Stimulated activated naive CD4-positive, alpha-beta T cell (primary cell): ENCODE measurements at regions not wholly inside any gene's neighbourhood (a gene's known extent, or its start where the extent isn't known, plus 50 kb on each side); places are given as distances from the start of the nearest gene placed in this dataset.
A peak's percentile ranks its signal among the peaks of the same experiment; 100 is the strongest.
"Not testable (repeated sequence)": the region's sequence is repeated elsewhere in the genome, so short reads cannot be mapped to it uniquely, and the experiment has no call there.

Experiments used
- DNase-seq, 6 experiments: peaks; one replicate each; lab custom pipeline; 2025; lab: John Stamatoyannopoulos, UW

GRCh38 chr6:141088171-141088570 is 1044.6 kb upstream of the GJE1 start:
- no peak for DNase-seq

- peak in 1 of 6 experiments; percentile 2 for DNase-seq
Observed at GRCh38 chr6:141077355-141078333, 1055.1 kb upstream of the GJE1 start.

DNA sequence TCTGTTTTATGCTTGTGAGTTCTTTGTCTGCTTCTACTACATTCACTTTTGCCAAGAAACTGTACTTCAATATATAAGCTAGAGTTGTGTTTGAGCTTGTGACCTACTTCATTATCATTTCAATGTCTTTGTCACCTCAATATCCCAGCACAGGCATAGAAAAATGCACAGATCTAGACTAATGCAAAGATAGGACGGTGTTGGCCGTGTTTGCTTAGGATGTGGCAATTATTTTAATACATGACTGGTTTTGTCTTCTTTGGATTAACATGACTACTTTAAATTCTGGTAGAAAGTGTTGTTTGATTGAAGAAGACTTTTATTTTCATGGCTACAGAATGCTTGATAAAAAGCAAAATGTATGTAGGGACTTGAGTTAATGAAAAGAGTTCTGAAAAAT is 1075.0 kb upstream of the GJE1 start:
- no peak for DNase-seq

- no peak for DNase-seq
Observed at GRCh38 chr6:141056945-141057625, 1075.6 kb upstream of the GJE1 start.

DNA sequence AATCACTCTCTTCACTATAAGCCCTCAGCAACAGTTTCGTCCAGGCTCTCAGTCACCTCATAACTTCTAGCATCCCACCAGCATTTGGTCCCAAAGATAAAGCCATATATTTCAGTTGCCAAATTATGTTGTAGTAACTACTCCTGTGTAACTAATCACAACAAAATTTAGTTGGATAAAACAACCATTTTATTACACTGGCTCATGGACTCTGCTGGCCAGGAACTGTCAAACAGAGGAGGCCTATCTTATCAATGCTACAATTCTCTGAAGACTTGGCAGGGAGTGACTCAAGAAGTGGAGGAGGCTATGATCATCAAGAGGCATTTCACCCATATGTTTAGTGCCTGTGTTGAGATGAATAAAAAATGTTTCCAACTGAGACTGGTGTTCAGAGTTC is 1082.3 kb upstream of the GJE1 start:
- DNase-seq: no peak

DNA sequence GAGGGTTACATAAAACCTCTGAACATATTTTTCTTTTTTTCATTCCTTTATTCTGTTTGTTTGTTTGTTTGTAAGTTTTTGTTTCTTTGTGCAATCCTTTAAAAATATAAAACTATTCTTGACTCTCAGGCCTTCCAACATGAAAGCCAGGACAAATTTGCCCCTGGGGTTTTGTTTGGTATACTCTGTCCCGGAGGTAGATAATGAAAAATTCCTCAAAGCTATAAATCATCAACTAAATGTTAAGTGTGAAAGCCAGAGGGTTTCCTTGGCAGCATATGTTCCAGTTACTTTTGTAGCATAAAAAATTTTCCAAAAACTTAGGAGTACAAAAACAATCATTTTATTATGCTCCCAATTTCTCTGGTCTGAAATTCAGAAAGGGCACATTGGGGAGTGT is 1084.3 kb upstream of the GJE1 start:
- DNase-seq: no peak

DNA sequence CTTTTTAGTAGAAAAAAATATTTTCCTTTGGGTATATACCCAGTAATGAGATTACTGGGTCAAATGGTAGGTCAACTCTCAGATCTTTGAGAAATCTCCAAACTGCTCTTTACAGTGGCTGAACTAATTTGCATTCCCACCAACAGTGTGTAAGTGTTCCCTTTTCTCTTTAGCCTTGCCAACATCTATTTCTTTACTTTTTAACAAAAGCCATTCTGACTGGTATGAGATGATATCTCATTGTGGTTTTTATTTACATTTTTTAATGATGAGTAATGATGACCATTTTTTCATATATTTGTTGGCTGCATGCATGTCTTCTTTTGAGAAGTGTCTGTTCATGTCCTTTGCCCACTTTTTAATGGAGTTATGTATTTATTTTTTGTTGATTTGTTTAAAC is 1086.2 kb upstream of the GJE1 start:
- not testable (repeated sequence) for DNase-seq

- DNase-seq: no peak
Observed at GRCh38 chr6:141041596-141042087, 1091.1 kb upstream of the GJE1 start.

- no peak for DNase-seq
Observed at GRCh38 chr6:141035312-141036200, 1097.2 kb upstream of the GJE1 start.

GRCh38 chr6:141033101-141033500 is 1099.6 kb upstream of the GJE1 start:
- no peak for DNase-seq

- no peak for DNase-seq
Observed at GRCh38 chr6:141029908-141030307, 1102.8 kb upstream of the GJE1 start.

DNA sequence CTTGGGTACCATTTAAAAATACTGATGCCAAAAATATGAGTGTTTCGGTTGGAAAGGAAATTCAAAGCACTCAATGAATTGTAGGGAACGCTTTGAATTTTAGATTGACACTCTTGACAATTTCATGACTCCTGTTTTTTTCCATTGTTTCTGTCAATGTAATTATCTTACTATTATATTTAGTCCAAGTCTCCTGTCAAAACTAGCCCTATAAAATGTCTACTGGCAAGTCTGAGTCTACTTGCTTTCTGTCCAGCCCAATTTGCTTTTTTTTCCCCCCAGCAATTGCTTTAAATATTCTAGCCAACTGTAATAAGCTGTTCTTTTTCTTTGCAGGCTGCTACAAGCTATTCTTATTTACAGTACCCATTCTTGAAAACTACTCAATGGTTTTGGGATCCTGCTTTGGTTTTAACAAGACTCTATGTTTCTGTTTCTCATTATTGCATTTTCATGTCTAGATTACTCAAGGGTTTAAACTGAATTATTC is 1103.9 kb upstream of the GJE1 start:
- no peak for DNase-seq

DNA sequence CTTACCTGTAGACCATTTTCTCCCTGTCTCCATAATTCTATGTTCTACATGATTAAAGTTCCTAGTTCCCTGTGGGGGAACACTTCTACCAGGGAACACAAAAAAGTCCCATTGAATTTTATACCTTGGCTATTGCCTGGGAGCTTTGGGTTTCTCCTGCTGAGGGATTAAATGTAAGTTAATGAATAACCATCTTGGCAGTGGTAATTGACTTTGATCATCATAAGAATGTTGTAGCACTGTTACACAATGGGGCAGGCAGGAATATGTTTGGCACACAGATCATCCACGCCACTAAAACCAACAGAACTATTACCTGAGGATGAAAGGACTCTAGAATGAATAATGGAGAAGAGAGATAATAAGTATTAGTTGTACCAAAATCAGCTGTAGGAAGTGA is 1106.2 kb upstream of the GJE1 start:
- DNase-seq: no peak

GRCh38 chr6:141024526-141024925 is 1108.2 kb upstream of the GJE1 start:
- DNase-seq: no peak

DNA sequence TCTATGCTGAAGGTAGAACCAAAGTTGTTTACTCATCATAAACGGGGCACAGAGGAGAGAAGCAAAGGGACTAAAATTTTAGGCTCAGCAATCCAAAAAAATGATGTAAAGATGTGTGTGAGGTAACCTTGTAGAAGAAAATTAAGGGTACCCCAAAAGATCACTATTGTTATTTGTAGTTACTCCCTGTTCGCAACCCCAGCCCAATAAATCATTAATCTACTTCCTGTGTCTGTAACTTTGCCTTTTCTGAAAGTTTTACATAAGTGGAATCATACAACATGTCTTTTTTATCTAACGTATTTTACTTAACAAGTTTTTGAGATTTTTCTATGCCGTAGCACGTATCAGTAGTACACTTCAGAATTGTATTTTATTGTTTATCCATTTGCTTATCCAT is 1114.8 kb upstream of the GJE1 start:
- DNase-seq: no peak

- no peak for DNase-seq
Observed at GRCh38 chr6:141000917-141001316, 1131.8 kb upstream of the GJE1 start.

- DNase-seq: no peak
Observed at GRCh38 chr6:140993515-140993914, 1139.2 kb upstream of the GJE1 start.

- no peak for DNase-seq
Observed at GRCh38 chr6:140992678-140993077, 1140.0 kb upstream of the GJE1 start.

- DNase-seq: no peak
Observed at GRCh38 chr6:140988780-140989179, 1143.9 kb upstream of the GJE1 start.

DNA sequence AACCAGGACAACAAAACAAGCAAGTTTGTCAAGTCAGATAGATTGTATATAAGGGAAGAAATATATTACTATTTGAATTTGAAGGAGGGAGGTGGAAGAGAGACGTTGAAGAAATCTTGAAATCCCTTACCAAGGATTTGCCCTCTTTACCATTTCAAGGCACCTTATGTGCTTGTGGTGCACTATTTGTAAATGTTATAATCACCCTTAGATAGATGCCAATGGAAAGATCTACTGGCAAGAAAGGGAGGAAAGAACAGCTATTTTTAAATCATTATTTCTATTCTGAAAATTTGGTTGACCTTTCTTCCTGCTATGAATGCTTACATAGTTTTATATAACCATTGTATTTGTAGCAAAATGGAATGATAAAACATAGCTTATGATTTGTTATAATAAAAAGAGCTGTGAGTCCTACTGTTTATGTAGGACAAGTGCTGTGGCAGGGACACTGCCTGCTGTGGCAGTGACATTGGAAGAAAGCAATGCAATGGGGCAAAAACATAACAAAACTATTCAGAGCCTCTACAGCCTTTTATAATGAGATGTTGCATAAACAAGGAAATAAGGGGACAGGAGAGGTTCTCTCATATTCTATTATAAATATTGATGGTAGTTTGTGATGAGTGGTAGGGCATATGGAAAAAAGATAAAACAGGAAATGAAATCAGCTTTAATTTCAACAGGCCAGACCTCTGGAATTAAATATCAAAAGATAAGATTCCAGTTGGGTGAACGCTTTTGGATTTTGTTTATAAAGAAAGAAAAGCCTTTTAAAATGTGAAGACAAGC is 1145.2 kb upstream of the GJE1 start:
- DNase-seq: no peak

DNA sequence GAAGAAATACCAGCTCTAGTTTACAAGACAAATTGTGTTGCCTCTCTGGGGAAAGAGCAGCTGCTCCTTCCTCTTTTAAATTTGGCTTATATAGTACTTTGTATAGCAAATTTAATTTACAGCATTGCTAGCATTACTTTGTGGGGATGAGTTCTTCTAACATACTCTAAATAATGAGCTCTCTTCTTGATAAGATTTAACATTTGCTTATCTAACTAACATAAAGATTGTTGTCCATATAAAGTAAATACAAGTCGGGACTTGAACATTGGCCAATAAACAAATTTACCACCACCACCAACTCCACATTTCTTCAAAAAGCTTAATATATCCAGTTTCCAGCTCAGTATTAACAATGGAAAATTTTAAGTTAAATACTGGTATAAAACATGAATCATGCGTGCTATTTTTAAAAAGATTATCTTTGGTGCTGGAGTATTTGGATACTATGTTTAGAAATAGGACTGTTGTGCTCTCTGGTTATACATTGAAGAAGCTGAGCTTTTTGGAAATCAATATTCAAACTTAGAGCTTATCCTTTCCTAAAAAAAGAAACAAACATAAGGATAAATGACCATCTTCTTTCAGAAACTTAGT is 1146.9 kb upstream of the GJE1 start:
- DNase-seq: no peak
